ENCODE measurements at regions not wholly inside any gene's neighbourhood (a gene's known extent, or its start where the extent isn't known, plus 50 kb on each side); places are given as distances from the start of the nearest gene placed in this dataset.
"Not testable (repeated sequence)": the region's sequence is repeated elsewhere in the genome, so short reads cannot be mapped to it uniquely, and the experiment has no call there.

DNA sequence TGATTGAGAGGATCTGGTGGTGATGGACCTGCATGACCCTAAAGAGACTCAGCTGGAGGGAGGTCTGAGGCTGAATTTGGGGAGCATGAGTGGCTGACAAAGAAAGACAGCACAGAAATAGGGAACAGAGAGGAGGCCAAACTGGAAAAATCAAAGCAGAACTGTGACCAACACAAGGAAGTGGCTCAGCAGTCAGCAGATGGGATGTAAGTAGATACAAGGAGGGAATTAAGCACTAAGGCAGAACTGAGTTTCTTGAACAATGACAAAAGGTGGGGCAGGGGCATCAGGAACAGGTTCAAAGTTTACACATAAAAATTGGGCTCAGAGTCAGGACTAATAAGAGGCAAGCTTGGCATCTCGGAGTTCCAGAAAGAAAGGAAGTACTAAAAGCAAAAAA lies 144.3 kb upstream of the KLF3 start:
- DNase-seq (ENCODE audit: low spot score): no peak

DNA sequence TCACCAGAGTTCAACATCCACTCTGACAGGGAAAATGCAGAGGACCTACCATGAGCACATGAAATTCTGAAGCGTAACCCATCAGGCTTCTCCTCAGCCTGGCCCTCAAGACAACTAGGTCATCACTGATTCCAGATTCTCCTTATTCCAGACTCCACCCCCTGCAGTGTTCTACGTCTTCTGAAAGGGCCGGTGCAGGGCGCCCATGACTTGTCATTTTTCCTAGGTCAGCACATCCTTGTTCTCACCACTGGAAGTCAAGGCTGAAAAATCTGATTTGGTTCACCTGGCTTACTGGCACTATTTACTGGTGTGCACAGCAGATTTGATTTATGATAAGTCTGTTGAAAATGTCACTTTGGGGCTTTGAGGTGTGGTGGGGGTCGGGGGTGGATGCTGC lies 140.9 kb upstream of the KLF3 start:
- DNase-seq (ENCODE audit: low spot score): no peak

DNA sequence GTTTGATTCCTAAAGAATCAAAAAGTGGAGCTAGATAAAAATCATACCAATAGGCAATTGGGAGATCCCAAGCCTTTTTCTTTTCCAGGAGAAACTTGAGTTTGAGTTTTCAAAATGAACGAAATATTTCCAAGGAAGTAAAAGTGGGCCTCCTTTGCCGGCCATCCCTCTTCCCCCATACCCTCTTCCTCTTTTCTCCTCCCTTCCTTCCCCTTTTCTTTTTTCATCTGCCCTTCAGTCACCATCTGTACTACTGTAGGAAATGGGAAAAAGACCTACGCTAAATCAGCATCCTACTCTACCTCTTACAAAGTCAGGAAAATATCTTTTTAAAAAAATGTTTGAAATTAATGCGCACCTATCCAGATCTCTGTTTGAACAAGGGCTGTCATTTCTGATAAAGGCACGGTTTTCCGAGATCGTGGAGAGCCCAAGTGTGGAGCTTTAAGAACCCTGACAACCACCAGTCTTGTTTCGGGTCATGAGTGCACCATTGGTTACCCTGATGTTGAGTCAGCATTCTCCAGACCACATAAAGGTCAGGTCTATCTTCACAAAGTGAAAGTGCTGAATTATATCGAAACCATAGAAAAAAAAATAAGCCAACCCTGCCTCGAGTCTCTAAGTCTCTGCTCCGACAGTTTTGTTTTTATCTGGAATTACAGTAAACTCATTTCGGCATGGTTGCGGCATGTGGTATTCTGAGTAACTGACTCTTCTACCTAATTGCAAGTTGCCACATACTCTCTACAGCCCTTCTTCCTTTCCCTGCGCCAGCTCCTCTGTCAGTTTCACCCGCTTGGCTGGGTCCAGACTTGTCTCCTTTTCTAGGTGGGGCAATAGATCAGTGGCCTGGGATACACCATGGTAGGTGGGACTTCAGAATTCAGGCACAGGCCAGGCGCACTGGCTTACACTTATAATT lies 140.2 kb upstream of the KLF3 start:
- no peak for DNase-seq (ENCODE audit: low spot score)

DNA sequence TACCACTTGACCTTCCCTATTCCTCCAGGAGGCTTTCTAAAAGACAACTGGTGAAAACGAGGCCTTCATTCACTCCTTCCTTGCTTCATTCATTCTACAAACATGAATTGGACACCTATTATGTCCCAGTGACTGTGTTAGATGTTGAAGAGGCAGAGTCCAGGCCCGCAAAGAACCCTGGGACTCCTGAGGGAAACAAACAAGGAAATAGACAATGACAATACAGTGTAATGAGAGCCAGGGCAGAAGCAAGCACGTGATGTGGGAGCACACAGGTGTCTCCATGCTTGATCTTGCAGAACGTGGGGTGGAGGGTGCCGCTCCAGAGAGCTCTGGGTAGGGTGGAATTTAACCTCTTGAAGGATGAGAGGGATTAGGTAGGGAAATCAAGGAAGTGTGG lies 137.6 kb upstream of the KLF3 start:
- no peak for DNase-seq (ENCODE audit: low spot score)

GRCh38 chr4:38529189-38530115 lies 134.5 kb upstream of the KLF3 start:
- no peak for DNase-seq (ENCODE audit: low spot score)

GRCh38 chr4:38530486-38530885 lies 133.5 kb upstream of the KLF3 start:
- DNase-seq (ENCODE audit: low spot score): no peak

DNA sequence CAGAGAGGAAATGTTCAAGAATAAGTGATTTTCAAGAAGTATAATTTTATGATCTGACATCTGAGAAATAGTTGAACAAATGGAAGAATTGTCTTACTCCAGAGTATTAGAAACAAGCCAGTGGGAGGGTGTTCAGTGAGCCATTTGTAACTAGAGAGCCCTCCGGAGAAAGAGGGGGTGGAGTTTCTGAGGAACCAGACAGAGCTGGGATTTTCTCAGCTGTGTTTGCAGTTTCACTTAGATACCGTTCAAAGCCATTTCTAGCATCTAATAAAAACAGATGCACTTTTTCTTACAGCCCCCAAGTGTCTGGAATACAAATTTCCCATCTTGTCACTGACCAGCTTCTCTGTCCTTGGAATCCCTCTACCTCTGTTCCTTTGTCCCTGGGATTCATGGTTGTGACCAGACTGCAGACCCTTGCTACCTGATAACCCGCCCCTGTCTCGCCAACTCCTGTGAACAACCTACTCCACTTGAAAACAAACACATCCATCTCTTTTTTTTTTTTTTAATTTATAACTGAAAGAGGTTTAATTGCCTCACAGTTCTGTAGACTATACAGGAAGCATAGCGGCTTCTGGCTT lies 132.8 kb upstream of the KLF3 start:
- no peak for DNase-seq (ENCODE audit: low spot score)

DNA sequence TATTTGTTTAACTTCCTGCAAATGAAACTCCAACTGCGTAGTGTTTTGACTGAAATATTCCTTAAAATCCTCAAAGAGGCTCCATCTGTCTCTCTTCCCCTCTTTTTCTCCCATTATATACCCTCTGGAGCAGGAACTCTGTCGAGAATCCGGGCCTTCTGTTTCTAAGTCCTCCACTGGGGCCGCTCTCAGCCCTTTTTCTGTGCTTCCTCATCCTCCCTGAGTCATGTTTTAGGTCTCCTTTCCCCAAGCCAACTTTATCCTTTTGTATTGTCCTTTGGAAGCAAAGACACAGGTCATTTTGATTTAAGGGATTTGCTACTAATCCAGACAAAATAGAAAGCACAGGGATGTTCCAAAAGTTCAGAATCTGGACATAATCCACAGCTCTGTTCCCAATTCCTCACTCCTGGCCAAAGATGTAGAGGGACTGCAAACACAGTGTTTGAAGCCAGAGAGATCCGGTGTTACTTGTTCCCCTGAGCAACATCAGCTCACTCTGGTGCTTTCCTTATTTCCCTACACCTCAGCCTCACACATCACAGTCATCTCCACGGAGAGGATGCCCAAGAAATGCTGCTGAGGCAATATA lies 131.0 kb upstream of the KLF3 start:
- DNase-seq (ENCODE audit: low spot score): no peak

DNA sequence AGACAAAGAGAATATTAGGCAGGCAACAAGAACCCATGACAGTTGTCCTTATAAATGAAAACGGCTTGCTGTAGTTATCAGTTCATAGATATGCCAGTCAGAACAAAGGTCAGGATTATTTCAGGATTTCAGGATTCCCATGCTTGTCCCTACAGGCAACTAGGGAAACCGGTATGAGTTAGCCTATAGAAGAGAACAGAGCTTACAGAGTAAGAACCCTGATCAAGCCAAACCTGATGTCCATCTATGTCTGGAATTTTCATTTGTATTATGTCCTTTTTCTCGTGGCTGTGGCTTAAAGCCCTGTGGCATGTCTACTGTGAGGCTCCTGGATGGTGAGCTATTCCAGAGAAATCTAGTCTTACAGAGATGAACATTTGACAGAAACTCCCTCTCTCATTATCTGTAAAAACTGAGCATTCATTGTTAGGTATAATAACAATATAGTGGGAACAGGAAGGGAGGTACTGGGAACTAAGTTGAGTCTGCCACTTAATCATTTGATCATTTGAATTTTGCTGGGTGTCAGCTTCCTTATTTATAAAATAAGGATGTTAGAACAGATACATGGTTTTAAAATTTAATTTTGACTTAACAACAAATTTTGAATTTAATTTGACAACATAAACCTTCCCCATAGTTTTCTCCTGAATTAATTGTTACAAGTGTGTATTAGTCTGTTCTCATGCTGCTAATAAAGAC lies 129.5 kb upstream of the KLF3 start:
- DNase-seq (ENCODE audit: low spot score): no peak

DNA sequence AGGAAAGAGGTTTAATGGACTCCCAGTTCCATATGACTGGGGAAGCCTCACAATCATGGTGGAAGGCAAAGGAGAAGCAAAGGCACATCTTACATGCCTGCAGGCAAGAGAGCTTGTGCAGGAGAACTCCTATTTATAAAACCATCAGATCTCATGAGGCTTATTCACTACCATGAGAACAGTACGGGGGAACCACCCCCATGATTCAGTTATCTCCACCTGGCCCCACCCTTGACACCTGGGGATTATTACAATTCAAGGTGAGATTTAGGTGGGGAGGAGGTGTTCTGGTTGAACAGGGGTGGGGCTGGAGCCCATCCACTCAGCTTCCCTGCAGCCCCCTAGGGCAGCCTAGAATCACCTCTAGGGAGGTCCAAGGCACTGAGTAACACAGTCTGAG lies 128.9 kb upstream of the KLF3 start:
- DNase-seq (ENCODE audit: low spot score): not testable (repeated sequence)

GRCh38 chr4:38535717-38536116 lies 128.3 kb upstream of the KLF3 start:
- no peak for DNase-seq (ENCODE audit: low spot score)

DNA sequence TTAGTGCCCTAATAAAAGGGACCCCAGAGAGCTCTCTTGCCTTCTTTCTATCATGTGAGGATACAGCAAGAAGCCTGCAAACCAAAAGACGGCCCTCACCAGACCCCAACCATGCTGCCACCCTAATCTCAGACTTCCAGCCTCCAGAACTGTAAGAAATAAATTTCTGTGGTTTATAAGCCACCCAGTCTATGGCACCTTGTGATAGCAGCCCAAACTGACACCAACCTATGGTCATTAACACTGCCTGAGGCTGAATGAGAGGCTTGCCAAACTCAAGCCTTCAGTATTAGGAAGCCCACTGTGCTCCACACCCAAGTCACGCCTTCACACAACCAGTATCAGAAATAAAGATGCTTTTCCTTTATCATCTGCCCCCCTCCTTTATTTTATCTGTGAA lies 127.3 kb upstream of the KLF3 start:
- DNase-seq (ENCODE audit: low spot score): no peak

GRCh38 chr4:38537666-38538065 lies 126.3 kb upstream of the KLF3 start:
- DNase-seq (ENCODE audit: low spot score): no peak

DNA sequence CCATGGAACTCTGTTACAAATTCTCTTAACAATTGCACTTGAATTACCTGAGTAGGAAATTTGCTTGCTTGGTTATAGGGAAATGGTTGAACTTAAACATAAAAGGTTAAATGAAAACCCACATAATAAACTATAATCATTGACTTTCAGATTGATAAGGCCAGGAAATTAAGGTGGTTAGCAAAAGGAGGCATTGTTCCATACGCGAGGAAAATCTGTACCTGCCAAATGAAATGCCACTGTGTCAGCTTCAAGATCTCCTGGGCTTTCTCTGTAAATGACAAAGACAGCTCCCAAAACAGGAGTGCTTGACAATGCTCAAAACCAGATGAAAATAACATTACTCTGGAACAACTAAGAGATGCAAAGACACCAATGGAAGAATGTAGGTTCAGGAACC lies 125.5 kb upstream of the KLF3 start:
- DNase-seq (ENCODE audit: low spot score): no peak

DNA sequence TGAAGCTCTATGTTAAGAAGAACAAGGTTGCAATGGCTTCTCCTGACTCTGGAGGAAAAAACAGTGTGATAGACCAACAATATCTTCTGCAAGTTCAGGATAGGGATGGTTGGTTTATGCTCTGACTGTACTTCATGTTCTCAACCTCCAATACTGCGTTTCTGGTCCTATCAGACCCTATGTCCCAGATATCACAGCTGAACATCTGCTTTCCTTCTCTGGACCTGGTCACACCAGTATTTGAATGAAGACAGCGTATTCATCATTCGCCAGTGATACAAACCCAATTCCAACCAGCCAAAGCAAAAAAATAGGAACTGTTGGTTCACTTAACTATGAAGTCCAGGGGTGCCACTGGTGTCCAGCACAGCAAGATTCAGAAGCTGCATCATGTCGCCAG lies 124.5 kb upstream of the KLF3 start:
- no peak for DNase-seq (ENCODE audit: low spot score)

DNA sequence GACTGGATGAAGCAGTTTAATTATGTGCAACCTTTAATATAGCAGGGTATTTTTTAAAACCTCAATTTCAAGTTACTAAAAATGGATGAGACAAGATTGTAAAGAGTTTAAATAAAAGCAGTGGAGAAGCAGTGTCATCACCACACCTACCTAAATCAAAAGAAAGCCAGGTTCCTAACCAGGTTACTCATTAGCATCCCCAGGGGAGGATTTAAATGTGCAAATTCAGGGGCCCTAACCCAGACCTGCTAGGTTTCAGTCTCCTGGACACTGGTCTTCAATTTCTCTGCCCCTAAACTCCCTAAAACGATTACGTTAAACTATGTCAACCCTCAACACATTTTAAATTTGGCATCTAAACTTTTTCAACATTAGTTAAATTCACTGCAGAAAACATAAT lies 116.9 kb upstream of the KLF3 start:
- DNase-seq (ENCODE audit: low spot score): no peak

- no peak for DNase-seq (ENCODE audit: low spot score)
Observed at GRCh38 chr4:38548256-38548655, 115.7 kb upstream of the KLF3 start.

DNA sequence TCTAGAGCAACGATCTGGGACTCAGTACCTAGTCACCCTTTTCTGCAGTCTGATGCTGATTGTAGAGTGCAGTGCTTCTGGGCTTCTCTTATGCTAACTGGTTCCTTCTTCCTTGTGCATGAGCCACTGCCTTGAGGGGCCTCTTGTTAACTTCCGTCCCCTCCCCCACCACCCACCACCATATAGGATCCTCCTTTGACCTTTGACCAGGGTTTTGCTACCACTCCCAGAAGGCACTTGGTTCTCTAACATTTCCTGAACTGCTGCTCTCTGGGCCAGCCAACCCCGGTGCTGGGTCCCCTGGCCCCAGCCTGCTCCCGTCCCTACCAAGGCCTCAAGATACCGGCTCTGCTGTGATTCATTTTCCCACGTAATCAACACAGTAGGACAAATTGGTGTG lies 104.6 kb upstream of the KLF3 start:
- no peak for DNase-seq (ENCODE audit: low spot score)

- DNase-seq (ENCODE audit: low spot score): no peak
Observed at GRCh38 chr4:38560340-38560739, 103.7 kb upstream of the KLF3 start.

GRCh38 chr4:38560768-38561558 lies 103.0 kb upstream of the KLF3 start:
- DNase-seq (ENCODE audit: low spot score): no peak

- DNase-seq (ENCODE audit: low spot score): no peak
Observed at GRCh38 chr4:38562751-38563198, 101.2 kb upstream of the KLF3 start.
